Hepatocyte (in vitro differentiated cells): ENCODE measurements at regions not wholly inside any gene's neighbourhood (a gene's known extent, or its start where the extent isn't known, plus 50 kb on each side); places are given as distances from the start of the nearest gene placed in this dataset.

ENCODE experiments used
- DNase-seq: peaks from one replicate; pipeline ENCODE4 v3.0.0-alpha.2; 2016; ENCODE audit warnings: low spot score
- H2AFZ ChIP-seq: fragments of 200-600 bp; sonication (generic); 2 replicates; pipeline ENCODE4 v1.6.0; 2016; ENCODE audit warnings: antibody characterized with exemption, mild to moderate bottlenecking
- H3K27ac ChIP-seq: fragments of 200-600 bp; sonication (generic); 2 replicates; pipeline ENCODE4 v1.5.1; 2016; ENCODE audit warnings: mild to moderate bottlenecking
- H3K27me3 ChIP-seq: fragments of 200-600 bp; sonication (generic); 2 replicates; pipeline ENCODE4 v1.6.1; 2016
- H3K36me3 ChIP-seq: fragments of 200-600 bp; sonication (generic); replicated peaks from 2 replicates; pipeline ENCODE4 v1.5.1; 2016; ENCODE audit warnings: low read depth; ENCODE audit not compliant: insufficient read depth
- H3K4me1 ChIP-seq: fragments of 200-600 bp; sonication (generic); 2 replicates; pipeline ENCODE4 v1.5.1; 2016; ENCODE audit warnings: mild to moderate bottlenecking, moderate library complexity; ENCODE audit not compliant: insufficient read depth
- H3K4me2 ChIP-seq: fragments of 200-600 bp; sonication (generic); 2 replicates; pipeline ENCODE4 v1.6.0; 2016
- H3K4me3 ChIP-seq: fragments of 200-600 bp; sonication (generic); 2 replicates; pipeline ENCODE4 v1.5.1; 2016; ENCODE audit warnings: mild to moderate bottlenecking
- H3K79me2 ChIP-seq: fragments of 200-600 bp; sonication (generic); 2 replicates; pipeline ENCODE4 v1.6.0; 2017; ENCODE audit warnings: mild to moderate bottlenecking
- H3K9me2 ChIP-seq: fragments of 200-600 bp; sonication (generic); replicated peaks from 2 replicates; pipeline ENCODE4 v1.6.0; 2017; ENCODE audit warnings: mild to moderate bottlenecking; ENCODE audit not compliant: insufficient read depth
- H3K9me3 ChIP-seq: fragments of 200-600 bp; sonication (generic); 2 replicates; pipeline ENCODE4 v1.5.1; 2016; ENCODE audit warnings: low read depth, mild to moderate bottlenecking
- H4K20me1 ChIP-seq: fragments of 200-600 bp; sonication (generic); 2 replicates; pipeline ENCODE4 v1.6.0; 2016; ENCODE audit warnings: mild to moderate bottlenecking; ENCODE audit not compliant: insufficient read depth, poor library complexity, severe bottlenecking
- CTCF ChIP-seq: fragments of 200-600 bp; sonication (generic); IDR thresholded peaks from 2 replicates; pipeline ENCODE4 v1.5.1; 2016; ENCODE audit warnings: antibody characterized with exemption, mild to moderate bottlenecking; ENCODE audit not compliant: poor library complexity
- EZH2 ChIP-seq: fragments of 200-600 bp; sonication (generic); IDR thresholded peaks from 2 replicates; pipeline ENCODE4 v1.6.1; 2016; ENCODE audit warnings: antibody characterized with exemption, mild to moderate bottlenecking, borderline replicate concordance
- EZH2phosphoT487 ChIP-seq: fragments of 200-600 bp; sonication (generic); IDR thresholded peaks from one replicate; pipeline ENCODE4 v1.6.1; 2018; ENCODE audit warnings: antibody characterized with exemption, mild to moderate bottlenecking, low read depth, moderate library complexity; ENCODE audit not compliant: unreplicated experiment, severe bottlenecking
- WGBS: methylation state at CpG from one replicate; pipeline ENCODE4 v1.1.6; 2016; ENCODE audit warnings: low lambda C conversion rate; ENCODE audit errors: missing lambda C conversion rate; 5-methylcytosine and 5-hydroxymethylcytosine counted together

GRCh38 chr5:74188351-74189105, 452.0 kb downstream of the ENC1 start:
- 93% methylated on average over 2 of the region's 2 CpGs for WGBS
- Histone ChIP-seq H3K4me2 (no peak overlapping the region), H3K4me1 (no peaks in the 10 kb centered on the region), H3K9me2 (no peaks in the 10 kb centered on the region), H3K36me3 (no peaks in the 10 kb centered on the region), H3K27me3 (no peaks in the 10 kb centered on the region), H3K79me2 (no peaks in the 10 kb centered on the region), H4K20me1 (no peaks in the 10 kb centered on the region), H3K27ac (no peak overlapping the region), H2AFZ (no peak overlapping the region), H3K9me3 (no peaks in the 10 kb centered on the region), H3K4me3 (no peak overlapping the region)
- no peak for TF ChIP-seq CTCF
- TF ChIP-seq EZH2: no peak
- TF ChIP-seq EZH2phosphoT487: no peak
- DNase-seq: no peak

GRCh38 chr5:74187757-74188156, 452.8 kb downstream of the ENC1 start:
- no peak overlapping the region for H3K4me2 ChIP-seq
- no peak overlapping the region for H3K4me3 ChIP-seq
- H3K9me2 ChIP-seq: no peaks in the 10 kb centered on the region
- no peak overlapping the region for H3K27ac ChIP-seq
- H4K20me1 ChIP-seq: no peaks in the 10 kb centered on the region
- no peak for DNase-seq
- no peak overlapping the region for H2AFZ ChIP-seq
- TF ChIP-seq EZH2: no peak
- no peak for TF ChIP-seq EZH2phosphoT487
- TF ChIP-seq CTCF: no peak
- H3K4me1 ChIP-seq: no peaks in the 10 kb centered on the region
- no peaks in the 10 kb centered on the region for H3K27me3 ChIP-seq
- H3K36me3 ChIP-seq: no peaks in the 10 kb centered on the region
- no peaks in the 10 kb centered on the region for H3K79me2 ChIP-seq
- WGBS: 92% methylated on average over 1 of the region's 1 CpG
- no peaks in the 10 kb centered on the region for H3K9me3 ChIP-seq

- Histone ChIP-seq H3K27ac (no peak overlapping the region), H3K27me3 (no peaks in the 10 kb centered on the region), H3K4me1 (no peaks in the 10 kb centered on the region), H3K9me3 (no peaks in the 10 kb centered on the region), H3K79me2 (no peaks in the 10 kb centered on the region), H3K9me2 (no peaks in the 10 kb centered on the region), H3K36me3 (no peaks in the 10 kb centered on the region), H2AFZ (no peak overlapping the region), H3K4me3 (no peak overlapping the region), H3K4me2 (no peak overlapping the region), H4K20me1 (no peaks in the 10 kb centered on the region)
- TF ChIP-seq EZH2: no peak
- no peak for TF ChIP-seq EZH2phosphoT487
- no peak for TF ChIP-seq CTCF
- WGBS: 89% methylated on average over 6 of the region's 6 CpGs
- no peak for DNase-seq
These were observed 453.9 kb downstream of the ENC1 start for GRCh38 chr5:74186356-74187315.
